A549 (cell line): ENCODE measurements at regions not wholly inside any gene's neighbourhood (a gene's known extent, or its start where the extent isn't known, plus 50 kb on each side); places are given as distances from the start of the nearest gene placed in this dataset.

ENCODE experiments used
- ATAC-seq, 2 experiments: fragments of 200-7000 bp in 1 of 2; fragments of >200 bp in 1 of 2; cut with Nextera tagmentation in 1 of 2; cut with Tn5 transposase in 1 of 2; 3 replicates each; pipeline versions ENCODE4 v1.8.0 to v1.9.1; 2018 to 2020; ENCODE audit warnings: mild to moderate bottlenecking in 1 of 2, moderate library complexity in 1 of 2
- CTCF ChIA-PET: fragments of 300-600 bp; sonication (Branson Sonifier 250); formaldehyde crosslinking; extraction: SDS; loops from one replicate; lab custom pipeline; 2021; ENCODE audit warnings: antibody characterized with exemption, inconsistent platforms; lab: Yijun Ruan, JAX
- POLR2A ChIA-PET: fragments of 350-600 bp; formaldehyde crosslinking; extraction: SDS; loops from one replicate; lab custom pipeline; 2021; ENCODE audit warnings: antibody characterized with exemption, inconsistent platforms; lab: Yijun Ruan, JAX
- DNase-seq, 2 experiments: peaks; one replicate each; pipeline versions ENCODE4 v3.0.0 to v3.0.0-alpha.2; 2011 to 2016; ENCODE audit warnings: low read depth in 1 of 2, low spot score in 1 of 2
- FAIRE-seq: peaks from 2 replicates; lab custom pipeline; 2011; peaks lifted over from hg19 to GRCh38; lab: Jason Lieb, UNC
- H3K27ac ChIP-seq, 2 experiments: fragments of >200 bp; sonication (Bioruptor Twin); formaldehyde crosslinking; 3 replicates each; pipeline ENCODE4 v1.5.1; 2016 to 2017
- H3K4me1 ChIP-seq: fragments of >200 bp; sonication (Bioruptor Twin); formaldehyde crosslinking; 3 replicates; pipeline ENCODE4 v1.6.1; 2016
- H3K4me2 ChIP-seq: fragments of >200 bp; sonication (Bioruptor Twin); formaldehyde crosslinking; 3 replicates; pipeline ENCODE4 v1.6.1; 2016
- H3K4me3 ChIP-seq: fragments of >200 bp; sonication (Bioruptor Twin); formaldehyde crosslinking; 3 replicates; pipeline ENCODE4 v1.5.1; 2016
- H3K9me3 ChIP-seq: fragments of >200 bp; sonication (Bioruptor Twin); formaldehyde crosslinking; 3 replicates; pipeline ENCODE4 v1.6.1; 2016
- BHLHE40 ChIP-seq: IDR thresholded peaks from 2 replicates; pipeline ENCODE4 v1.6.1; 2012; ENCODE audit warnings: low read depth, low read length, inconsistent platforms
- CBX2 ChIP-seq: fragments of 200-600 bp; sonication (generic); IDR thresholded peaks from 2 replicates; pipeline ENCODE4 v1.6.1; 2016; ENCODE audit warnings: low read depth, mild to moderate bottlenecking, borderline replicate concordance
- CEBPB ChIP-seq, 2 experiments: fragments of >200 bp in 1 of 2; sonication (Bioruptor Twin) in 1 of 2; formaldehyde crosslinking in 1 of 2; IDR thresholded peaks; 2 replicates each; pipeline ENCODE4 v1.6.1; 2012 to 2016
- EP300 ChIP-seq, 2 experiments: fragments of >200 bp; sonication (Bioruptor Twin); formaldehyde crosslinking; IDR thresholded peaks; 2 replicates in 1 of 2; 3 replicates in 1 of 2; pipeline ENCODE4 v1.6.1; 2016 to 2017
- ESRRA ChIP-seq: fragments of 150-350 bp; IDR thresholded peaks from 2 replicates; pipeline ENCODE4 v1.6.1; 2014; ENCODE audit warnings: mild to moderate bottlenecking, low read length, borderline replicate concordance
- FOSB ChIP-seq: fragments of 250-450 bp; sonication (Bioruptor Pico); IDR thresholded peaks from 2 replicates; pipeline ENCODE4 v1.5.0; 2020; ENCODE audit warnings: mild to moderate bottlenecking, moderate library complexity
- FOXS1 ChIP-seq: fragments of 250-450 bp; sonication (Bioruptor Pico); IDR thresholded peaks from 2 replicates; pipeline ENCODE4 v1.5.0; 2020; ENCODE audit warnings: mild to moderate bottlenecking, moderate library complexity
- GATA3 ChIP-seq: IDR thresholded peaks from 2 replicates; pipeline ENCODE4 v1.6.1; 2012; ENCODE audit warnings: borderline replicate concordance
- HDAC2 ChIP-seq: fragments of 200-600 bp; sonication (generic); IDR thresholded peaks from 2 replicates; pipeline ENCODE4 v1.6.1; 2016
- HOXA7 ChIP-seq: fragments of 250-450 bp; sonication (Bioruptor Pico); IDR thresholded peaks from 2 replicates; pipeline ENCODE4 v1.5.0; 2020; ENCODE audit warnings: mild to moderate bottlenecking, moderate library complexity
- KDM5A ChIP-seq: fragments of 200-600 bp; sonication (generic); IDR thresholded peaks from 2 replicates; pipeline ENCODE4 v1.6.1; 2016; ENCODE audit warnings: antibody characterized with exemption, mild to moderate bottlenecking
- MYC ChIP-seq: IDR thresholded peaks from 2 replicates; pipeline ENCODE4 v1.6.1; 2012; ENCODE audit warnings: mild to moderate bottlenecking, inconsistent platforms, low read length, improper control_type of control experiment, borderline replicate concordance
- NFE2L2 ChIP-seq: fragments of 150-350 bp; conservative IDR thresholded peaks from 2 replicates; pipeline ENCODE4 v1.6.1; 2014; ENCODE audit warnings: low read length
- POLR2A ChIP-seq: IDR thresholded peaks from 2 replicates; pipeline ENCODE4 v1.6.1; 2012; ENCODE audit warnings: mild to moderate bottlenecking, low read length
- POLR2AphosphoS2 ChIP-seq: conservative IDR thresholded peaks from 2 replicates; pipeline ENCODE4 v1.6.1; 2012; ENCODE audit warnings: low read length, improper control_type of control experiment, inconsistent platforms
- RAD21 ChIP-seq, 2 experiments: fragments of >200 bp in 1 of 2; sonication (Bioruptor Twin) in 1 of 2; formaldehyde crosslinking in 1 of 2; IDR thresholded peaks in 1 of 2; conservative IDR thresholded peaks in 1 of 2; 2 replicates in 1 of 2; 3 replicates in 1 of 2; pipeline ENCODE4 v1.6.1; 2012 to 2018; ENCODE audit warnings: inconsistent platforms in 1 of 2
- SREBF2 ChIP-seq: fragments of 450-650 bp; IDR thresholded peaks from 2 replicates; pipeline ENCODE4 v1.6.1; 2014; ENCODE audit warnings: mild to moderate bottlenecking, moderate library complexity
- ZFP36 ChIP-seq: fragments of 450-650 bp; IDR thresholded peaks from 2 replicates; pipeline ENCODE4 v1.6.1; 2014; ENCODE audit warnings: borderline replicate concordance; ENCODE audit not compliant: partially characterized antibody
- WGBS: methylation state at CpG from one replicate; pipeline ENCODE4 v1.1.6; 2017; ENCODE audit errors: missing lambda C conversion rate; 5-methylcytosine and 5-hydroxymethylcytosine counted together
- TF ChIP-seq, protein P1 (sequence below): IDR thresholded peaks from 2 replicates; pipeline ENCODE4 v1.6.1; 2012; ENCODE audit warnings: low read depth, borderline replicate concordance
- TF ChIP-seq, protein P2 (sequence below): IDR thresholded peaks from 2 replicates; pipeline ENCODE4 v1.6.1; 2012
- TF ChIP-seq, protein P3 (sequence below): fragments of >200 bp; sonication (Bioruptor Twin); formaldehyde crosslinking; IDR thresholded peaks from 3 replicates; pipeline ENCODE4 v1.5.1; 2016

DNA sequence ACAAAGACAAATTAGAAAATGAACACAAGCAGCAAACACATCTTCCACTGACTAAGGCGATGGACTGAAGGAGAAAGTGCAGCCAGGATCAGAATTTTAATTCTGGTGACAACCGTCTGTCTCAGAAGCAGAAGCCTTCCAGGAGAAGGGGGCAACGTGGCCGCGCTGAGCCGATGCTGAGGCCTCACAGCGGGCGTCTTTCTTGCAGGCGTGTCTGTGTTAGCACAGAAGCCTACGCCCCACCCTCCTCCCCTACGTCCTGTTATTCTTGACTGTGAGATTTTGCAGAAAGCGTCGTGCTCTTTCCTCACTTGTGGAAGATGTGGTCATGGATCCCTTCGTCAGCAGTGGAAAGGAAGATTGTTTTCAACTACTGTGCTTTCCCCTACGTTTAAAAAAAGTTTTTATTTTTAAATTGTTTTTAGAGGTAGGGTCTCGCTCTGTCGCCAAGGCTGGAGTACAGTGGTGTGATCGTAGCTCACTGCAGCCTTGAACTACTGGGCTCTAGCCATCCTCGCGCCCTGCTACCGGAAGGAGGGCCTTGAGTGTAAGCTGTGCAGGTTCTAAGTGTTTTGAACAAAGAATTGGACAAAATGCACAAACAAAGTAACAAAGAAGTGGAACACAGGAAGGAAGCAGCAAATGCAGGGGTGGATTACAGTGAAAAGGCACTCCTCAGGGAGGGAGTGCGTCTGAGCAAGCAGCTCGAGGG is 422.0 kb downstream of the GALR1 start:
- 37% methylated on average over 23 of the region's 23 CpGs for WGBS
- H3K4me1 ChIP-seq = no peaks in the 10 kb centered on the region
- no peak for FAIRE-seq
- TF ChIP-seq NFE2L2 (no peak), CEBPB (IDR thresholded peaks at IDR 0.05) (no peak), ZFP36 (no peak), ESRRA (no peak), HDAC2 (no peak), HOXA7 (no peak), EP300 (IDR thresholded peaks at IDR 0.05) (no peak), SREBF2 (no peak)
- TF ChIP-seq, protein P1, sequence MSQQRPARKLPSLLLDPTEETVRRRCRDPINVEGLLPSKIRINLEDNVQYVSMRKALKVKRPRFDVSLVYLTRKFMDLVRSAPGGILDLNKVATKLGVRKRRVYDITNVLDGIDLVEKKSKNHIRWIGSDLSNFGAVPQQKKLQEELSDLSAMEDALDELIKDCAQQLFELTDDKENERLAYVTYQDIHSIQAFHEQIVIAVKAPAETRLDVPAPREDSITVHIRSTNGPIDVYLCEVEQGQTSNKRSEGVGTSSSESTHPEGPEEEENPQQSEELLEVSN = no peak
- TF ChIP-seq, all 56 proteins: peak for 0
- Histone ChIP-seq H3K27ac (no peak overlapping the region), H3K9me3 (no peaks in the 10 kb centered on the region), H3K4me3 (no peak overlapping the region), H3K4me2 (no peak overlapping the region)
- CTCF ChIA-PET = interaction anchor here (0.6 kb wide), 1 partner anchor 1731 kb away, joined by 3 read pairs; no protein-coding TSS in a partner anchor
- DNase-seq (no peak), ATAC-seq (no peak)
- POLR2A ChIA-PET = no interaction called here

DNA sequence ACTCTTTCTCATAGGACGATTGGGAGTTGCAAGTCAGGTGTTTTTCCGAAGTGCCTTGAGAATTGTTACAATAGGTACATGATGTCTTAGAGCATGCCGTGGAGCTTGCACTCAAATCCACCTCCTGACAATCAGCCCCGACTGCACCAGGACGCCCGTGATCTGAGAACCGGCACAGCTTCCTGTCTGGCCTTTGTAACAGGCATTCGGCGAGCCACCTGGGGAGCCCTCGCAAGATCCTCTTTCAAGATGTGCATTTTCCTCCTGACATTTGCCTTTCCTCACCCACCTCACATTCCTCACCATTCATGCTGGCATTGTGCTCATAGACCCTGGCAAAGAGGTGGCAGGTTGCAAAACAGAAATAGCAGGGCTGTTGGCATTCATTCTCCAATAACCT is 427.3 kb downstream of the GALR1 start:
- Histone ChIP-seq H3K9me3 (no peaks in the 10 kb centered on the region), H3K27ac (no peak overlapping the region), H3K4me1 (no peaks in the 10 kb centered on the region), H3K4me3 (no peak overlapping the region), H3K4me2 (no peak overlapping the region)
- POLR2A ChIA-PET = no interaction called here
- TF ChIP-seq GATA3 = no peak
- no peak for TF ChIP-seq POLR2A
- TF ChIP-seq FOXS1 (CRISPR knock-in tag) = no peak
- TF ChIP-seq ESRRA = no peak
- TF ChIP-seq FOSB (CRISPR knock-in tag) = no peak
- no peak for TF ChIP-seq POLR2AphosphoS2
- TF ChIP-seq, protein P1 = no peak
- no peak for TF ChIP-seq CBX2
- TF ChIP-seq, protein P2, sequence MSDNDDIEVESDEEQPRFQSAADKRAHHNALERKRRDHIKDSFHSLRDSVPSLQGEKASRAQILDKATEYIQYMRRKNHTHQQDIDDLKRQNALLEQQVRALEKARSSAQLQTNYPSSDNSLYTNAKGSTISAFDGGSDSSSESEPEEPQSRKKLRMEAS = no peak
- TF ChIP-seq MYC = no peak
- no peak for TF ChIP-seq HOXA7
- TF ChIP-seq, protein P3, sequence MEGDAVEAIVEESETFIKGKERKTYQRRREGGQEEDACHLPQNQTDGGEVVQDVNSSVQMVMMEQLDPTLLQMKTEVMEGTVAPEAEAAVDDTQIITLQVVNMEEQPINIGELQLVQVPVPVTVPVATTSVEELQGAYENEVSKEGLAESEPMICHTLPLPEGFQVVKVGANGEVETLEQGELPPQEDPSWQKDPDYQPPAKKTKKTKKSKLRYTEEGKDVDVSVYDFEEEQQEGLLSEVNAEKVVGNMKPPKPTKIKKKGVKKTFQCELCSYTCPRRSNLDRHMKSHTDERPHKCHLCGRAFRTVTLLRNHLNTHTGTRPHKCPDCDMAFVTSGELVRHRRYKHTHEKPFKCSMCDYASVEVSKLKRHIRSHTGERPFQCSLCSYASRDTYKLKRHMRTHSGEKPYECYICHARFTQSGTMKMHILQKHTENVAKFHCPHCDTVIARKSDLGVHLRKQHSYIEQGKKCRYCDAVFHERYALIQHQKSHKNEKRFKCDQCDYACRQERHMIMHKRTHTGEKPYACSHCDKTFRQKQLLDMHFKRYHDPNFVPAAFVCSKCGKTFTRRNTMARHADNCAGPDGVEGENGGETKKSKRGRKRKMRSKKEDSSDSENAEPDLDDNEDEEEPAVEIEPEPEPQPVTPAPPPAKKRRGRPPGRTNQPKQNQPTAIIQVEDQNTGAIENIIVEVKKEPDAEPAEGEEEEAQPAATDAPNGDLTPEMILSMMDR = no peak
- TF ChIP-seq BHLHE40 = no peak
- no peak for ATAC-seq
- no peak for FAIRE-seq
- 12% methylated on average over 10 of the region's 10 CpGs for WGBS
- CTCF ChIA-PET = no interaction called here
- no peak for DNase-seq

DNA sequence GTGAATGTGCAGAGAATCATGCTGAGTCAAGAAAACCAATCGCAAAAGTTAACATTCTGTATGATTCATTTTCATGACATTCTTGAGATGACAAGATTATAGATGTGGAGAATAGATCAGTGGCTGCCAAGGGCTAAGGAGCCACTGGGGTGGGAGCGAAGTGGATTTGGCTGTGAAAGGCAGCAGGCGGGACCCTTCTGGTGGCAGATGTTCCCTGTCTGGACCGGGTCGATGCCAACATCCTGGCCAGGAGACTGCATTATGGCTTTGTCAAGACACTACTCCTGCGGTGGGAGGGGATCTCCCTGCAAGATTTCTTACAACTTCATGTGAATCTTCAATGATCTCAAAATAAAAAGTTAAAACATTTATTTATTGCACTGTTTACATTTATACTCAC is 427.9 kb downstream of the GALR1 start:
- no peaks in the 10 kb centered on the region for H3K9me3 ChIP-seq
- no peak overlapping the region for H3K27ac ChIP-seq
- ChIA-PET CTCF (no interaction called here), POLR2A (no interaction called here)
- H3K4me3 ChIP-seq = no peak overlapping the region
- TF ChIP-seq ZFP36 (no peak), KDM5A (no peak), RAD21 (conservative IDR thresholded peaks at IDR 0.05 in 1 of 2, IDR thresholded peaks at IDR 0.05 in 1 of 2) (no peak)
- no peaks in the 10 kb centered on the region for H3K4me1 ChIP-seq
- FAIRE-seq = no peak
- no peak for DNase-seq
- 18% methylated on average over 6 of the region's 6 CpGs for WGBS
- no peak overlapping the region for H3K4me2 ChIP-seq
- ATAC-seq = no peak
